GM19351 (cell line): ENCODE measurements at regions not wholly inside any gene's neighbourhood (a gene's known extent, or its start where the extent isn't known, plus 50 kb on each side); places are given as distances from the start of the nearest gene placed in this dataset.

Source experiments
- ATAC-seq: cut with Tn5 transposase; IDR thresholded peaks from one replicate; pipeline ENCODE4 v1.9.1; 2021; ENCODE audit warnings: mild to moderate bottlenecking, moderate library complexity; ENCODE audit not compliant: unreplicated experiment

DNA sequence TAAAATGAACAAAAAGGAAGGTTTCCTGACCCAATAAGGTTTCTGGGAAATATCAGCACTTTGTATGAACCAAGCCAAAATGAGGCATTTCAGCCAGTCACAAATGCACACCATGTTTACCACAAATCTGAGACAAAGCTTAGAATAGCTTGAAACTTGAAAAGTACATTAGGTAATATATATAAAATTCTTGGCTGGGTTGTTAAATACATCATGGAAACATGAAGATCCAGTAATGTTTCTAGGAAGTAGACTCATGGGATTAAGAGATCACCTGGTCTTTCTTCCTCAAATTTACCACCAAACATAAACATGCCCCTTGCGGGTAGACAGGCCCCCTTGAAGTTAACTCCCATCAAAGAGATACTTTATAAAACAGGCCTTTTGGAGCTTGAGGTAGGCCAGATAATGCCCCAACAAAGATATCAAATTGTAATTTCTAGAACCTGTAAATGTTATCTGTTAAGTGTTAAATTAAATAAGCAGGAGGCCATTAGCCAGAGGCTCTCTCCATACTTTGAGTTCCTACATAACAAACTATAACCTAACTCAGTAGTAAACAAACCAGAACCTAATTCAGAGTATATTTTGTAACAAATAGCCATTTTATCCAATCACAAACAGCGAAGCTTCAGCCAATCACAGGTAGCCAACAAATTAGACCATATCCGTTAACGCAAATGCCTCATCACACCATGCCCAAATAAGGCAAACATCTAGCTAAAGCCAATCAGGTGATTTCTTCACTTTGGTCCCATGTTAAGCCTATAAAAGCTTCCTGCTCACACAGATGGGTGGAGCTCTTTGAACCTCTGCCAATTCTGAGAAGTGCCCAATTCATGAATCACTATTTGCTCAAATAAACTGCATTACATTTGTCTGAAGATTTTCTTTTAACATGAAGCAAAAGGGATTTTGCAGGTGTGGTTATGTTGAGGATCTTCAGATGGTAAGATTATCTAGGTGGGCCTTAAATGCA is 127.9 kb upstream of the TARS1 start:
- ATAC-seq, result no peak

DNA sequence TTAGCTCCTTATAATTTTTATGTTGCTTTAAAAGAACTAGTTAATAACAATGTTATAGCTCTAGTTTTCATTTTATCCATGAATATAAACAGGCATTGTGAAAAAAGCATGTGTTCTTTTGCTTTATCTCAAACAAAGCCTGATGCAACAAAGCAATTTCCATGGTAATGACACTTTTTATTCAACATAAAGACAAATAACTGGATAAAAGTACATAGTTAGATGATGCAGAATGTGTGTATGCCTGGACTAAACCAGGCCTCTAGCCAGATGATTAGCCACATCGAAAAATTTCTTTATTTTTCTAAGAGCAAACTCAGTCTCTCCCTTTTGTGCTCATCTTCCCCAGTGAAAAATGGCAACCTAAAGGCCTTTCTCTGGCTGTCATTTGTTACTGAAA is 125.6 kb upstream of the TARS1 start:
- no peak for ATAC-seq

DNA sequence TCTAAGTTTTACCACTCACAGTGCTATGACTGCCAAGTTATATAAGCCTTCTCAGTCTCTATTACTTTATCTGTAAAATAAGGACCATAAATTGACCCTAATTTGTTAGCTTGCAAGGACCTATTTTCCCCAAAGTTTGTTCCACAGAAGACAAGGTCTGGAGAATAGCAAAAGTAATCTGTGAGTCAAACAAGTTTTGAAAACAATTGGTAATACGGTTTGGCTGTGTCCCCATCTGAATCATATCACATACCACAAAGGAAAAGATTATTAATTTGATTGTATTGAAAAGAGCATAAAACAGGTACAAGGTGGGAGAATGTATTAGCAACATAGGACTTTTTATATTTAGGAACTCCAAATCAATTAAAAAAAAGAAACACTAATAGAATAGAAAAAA is 124.0 kb upstream of the TARS1 start:
- no peak for ATAC-seq

DNA sequence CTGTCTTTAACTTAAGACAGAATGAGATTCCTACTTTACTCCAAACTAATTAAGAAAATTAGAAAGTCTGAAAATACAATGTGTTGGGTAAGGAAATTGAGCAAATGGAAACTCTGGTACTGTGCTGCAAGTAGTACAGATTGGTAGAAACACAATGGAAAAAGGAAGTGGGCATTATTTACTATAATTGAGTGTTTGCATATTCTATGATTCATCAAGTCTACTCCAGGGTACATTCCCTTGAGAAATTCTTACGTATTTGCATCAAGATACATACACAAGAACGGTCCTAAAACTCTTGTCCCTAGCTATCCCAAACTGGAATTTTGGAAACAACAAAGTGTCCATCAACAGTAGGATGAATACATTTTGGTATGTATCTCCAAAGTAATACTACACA is 123.5 kb upstream of the TARS1 start:
- ATAC-seq, result no peak

DNA sequence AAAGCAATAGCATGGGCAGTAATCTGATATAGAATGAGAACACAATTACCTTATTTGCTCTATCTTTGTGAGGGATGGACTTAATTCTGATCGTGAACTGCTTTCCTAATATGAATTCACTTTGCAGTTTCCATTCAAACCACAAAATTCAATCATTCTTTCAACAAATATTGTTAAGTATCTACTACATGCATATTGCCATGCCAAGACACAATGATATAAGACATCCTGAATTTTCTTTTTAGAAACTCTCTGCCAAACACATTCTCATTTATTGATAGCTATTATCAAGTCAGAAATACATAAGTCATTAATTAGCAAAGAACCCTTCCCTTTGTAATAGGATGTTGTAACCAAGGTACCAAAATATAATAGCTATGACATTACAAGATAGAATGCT is 121.6 kb upstream of the TARS1 start:
- no peak for ATAC-seq

DNA sequence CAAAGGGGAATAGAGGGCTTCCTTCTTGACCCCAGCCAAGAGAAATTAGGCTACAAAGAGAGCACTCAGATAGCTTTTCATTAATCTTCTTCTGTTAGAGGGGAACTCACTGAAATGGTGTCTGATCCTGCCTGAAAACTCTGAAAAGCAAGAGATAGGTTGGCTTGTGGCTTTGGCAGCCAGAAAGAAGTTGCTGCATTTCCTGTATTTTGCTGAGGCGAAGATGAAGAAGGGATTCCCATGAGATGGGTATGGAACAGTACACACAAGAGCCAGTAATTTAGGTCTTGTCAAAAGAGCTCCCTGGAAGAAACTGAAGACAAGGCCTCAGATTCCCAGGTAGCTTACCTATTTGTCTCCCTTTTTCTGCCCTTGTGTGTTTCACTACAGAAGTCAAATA is 120.9 kb upstream of the TARS1 start:
- no peak for ATAC-seq

DNA sequence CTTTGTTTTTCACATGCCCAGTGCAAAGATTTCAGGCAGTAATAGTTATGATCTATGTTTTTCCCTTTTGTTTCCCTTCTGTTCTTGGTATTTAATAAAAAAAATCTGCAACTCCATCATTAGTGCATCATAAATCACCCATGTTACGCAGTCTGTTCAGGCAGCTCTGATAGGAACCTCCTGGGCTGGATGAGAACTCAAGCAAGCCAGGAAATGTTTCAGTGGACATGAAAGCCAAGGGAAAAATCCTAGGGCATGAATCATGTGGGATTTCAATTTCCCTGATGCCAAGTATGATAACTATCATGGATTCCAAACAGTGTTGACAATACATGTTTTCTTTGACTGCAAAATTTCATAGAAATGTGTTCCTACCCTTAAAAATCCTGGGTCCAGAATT is 119.7 kb upstream of the TARS1 start:
- no peak for ATAC-seq

DNA sequence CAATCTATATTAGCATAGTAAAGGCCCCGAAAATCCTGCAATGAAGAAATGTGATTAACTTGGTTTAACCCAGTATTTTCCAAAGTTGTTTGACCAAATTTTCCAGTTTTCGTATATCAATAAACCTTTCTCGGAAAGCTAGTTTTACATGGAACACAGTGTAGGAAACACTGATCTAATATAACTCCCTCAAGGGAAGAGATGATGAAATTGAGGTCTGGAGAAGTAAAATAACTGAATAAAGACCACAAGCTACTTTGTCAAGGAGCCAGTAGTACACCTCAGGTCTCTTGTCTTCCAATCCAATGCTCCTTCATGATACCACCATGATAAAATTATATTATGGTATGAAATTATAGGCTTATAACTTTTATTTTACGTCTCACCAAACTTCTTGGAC is 118.1 kb upstream of the TARS1 start:
- ATAC-seq, result no peak

DNA sequence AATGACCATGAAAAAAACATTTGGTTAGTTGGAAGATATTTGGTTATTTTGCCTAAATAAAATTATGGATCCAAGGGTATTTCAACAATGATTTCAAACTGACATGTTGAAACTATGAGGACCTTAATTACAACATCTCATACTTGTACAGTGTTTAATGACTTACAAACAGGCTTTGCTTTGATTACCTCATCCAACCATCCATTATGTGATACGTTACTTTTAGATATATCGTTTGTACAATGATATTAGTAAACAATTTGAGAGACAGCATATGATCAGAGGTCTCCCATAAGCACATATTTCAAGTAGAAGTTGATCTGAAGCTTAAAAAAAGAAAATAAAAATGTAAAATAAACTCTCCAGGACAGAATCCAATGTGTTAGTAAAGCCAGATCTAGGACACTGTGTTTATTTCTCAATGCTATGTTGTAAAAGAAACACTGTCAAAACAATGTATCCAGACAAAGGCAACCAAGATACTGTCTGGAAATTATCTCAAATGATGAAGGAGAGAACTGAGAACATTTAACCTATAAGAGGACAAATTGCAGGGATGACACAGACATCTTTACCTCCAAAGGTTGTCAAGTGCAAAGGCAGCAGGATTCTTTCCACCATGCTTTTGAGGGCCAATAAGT is 116.0 kb upstream of the TARS1 start:
- ATAC-seq, result no peak

DNA sequence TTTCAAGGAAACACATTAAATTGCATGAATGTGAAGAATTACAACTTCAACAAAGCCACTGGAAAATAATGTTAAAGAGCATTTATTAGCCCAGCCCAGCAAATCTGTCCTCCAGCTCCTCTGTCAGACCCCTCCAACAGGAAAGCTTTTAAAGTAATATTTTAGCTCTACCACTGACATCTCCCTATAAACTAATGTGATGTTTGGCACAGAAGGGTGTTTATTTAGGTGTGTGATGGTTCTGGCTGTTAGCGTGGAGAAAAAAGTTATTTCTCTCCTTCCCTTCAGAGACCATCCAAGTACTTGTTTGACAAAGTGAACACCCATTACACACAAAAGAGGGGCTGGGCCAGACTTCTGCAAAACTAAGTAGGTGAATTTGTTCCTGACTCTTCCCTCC is 111.9 kb upstream of the TARS1 start:
- ATAC-seq, result no peak

DNA sequence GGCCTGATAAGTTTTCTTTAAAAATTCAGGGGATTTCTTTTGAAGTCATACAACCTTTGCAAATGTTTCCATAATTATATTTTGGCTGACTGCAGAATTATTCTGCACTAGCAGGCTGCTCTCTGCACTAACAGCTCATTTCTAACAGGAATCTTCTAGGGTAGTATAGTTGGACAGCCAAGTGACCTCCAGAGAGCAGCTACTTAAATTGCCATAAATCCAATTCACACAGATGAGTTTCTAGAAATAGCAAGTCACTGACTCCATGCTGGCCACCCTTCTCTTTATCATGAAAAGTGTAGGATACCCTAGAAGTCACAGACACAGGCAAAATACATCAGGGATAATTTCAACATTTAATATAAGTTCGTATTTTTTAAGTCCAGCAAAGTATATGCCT is 110.9 kb upstream of the TARS1 start:
- ATAC-seq, result no peak

DNA sequence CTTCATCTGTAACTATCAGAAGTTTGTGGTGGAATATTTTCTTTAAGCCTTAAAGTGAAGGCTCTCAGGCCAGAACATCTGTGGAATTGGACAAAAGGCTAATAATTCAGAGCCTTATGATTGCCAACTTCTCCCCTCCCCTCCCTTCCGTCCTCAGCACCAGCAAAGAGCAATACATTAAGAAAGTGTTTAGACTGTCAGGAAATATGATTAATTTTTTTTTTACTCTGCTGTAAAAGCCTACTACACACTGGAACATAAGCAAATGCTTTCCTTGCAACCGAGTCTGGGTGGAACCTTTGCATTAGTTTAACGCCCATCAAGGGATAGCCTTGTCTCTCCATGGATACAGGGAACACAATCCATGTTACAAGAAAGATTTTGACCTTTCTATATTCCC is 110.3 kb upstream of the TARS1 start:
- no peak for ATAC-seq

DNA sequence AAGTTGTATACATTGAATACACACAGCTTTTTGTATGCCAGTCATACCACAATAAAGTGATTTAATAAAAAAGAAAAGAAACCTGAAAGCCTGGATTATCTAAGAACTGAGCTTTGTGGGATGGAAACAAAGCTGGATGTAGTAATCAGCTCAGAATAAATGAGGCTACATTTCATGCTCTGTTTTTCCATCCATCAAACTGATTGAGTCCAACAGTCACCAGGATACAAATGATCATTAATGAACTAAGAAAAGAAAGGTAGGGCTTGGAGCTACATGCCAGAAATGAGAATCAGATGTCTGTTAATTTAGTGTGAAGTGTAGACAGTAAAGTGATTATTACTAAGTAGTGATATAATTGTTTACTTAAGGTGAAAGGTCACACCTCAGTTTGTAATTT is 109.8 kb upstream of the TARS1 start:
- no peak for ATAC-seq

DNA sequence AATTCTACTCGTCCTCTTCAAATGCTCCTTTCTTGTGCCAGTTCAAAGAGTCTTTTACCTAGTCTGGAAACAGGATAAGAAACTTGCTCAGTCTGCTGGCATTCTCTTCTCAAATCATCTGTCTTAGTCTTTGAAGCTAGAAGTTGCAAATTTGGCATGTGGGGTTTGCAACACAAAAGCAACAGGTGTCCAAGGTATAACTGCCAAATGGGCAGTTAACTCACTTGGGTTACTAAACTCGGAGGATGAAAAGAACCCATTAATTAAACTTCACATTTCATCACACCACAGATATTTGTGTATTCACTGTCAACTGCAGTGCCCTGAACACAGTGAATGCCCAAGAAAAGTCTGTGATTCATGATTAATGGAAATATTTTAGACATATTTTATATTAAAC is 108.0 kb upstream of the TARS1 start:
- ATAC-seq, result no peak

DNA sequence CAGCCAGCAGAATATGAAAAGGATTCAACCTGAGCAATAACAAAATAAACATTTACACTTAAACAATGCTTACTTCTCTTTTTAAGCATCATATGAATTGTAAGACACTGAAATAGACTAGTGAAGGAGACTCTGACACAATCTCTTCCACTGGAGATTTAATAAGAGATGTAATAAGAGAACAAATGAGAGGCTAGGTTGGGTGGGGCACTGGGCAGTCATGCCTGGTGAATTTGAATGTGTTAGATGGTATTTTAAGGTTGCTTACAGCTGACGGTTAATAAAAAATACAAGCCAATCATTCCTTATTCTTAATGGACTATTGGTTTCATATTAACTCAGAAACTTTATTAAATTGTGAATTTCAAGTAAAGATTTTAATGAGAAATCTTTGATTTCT is 105.9 kb upstream of the TARS1 start:
- no peak for ATAC-seq

DNA sequence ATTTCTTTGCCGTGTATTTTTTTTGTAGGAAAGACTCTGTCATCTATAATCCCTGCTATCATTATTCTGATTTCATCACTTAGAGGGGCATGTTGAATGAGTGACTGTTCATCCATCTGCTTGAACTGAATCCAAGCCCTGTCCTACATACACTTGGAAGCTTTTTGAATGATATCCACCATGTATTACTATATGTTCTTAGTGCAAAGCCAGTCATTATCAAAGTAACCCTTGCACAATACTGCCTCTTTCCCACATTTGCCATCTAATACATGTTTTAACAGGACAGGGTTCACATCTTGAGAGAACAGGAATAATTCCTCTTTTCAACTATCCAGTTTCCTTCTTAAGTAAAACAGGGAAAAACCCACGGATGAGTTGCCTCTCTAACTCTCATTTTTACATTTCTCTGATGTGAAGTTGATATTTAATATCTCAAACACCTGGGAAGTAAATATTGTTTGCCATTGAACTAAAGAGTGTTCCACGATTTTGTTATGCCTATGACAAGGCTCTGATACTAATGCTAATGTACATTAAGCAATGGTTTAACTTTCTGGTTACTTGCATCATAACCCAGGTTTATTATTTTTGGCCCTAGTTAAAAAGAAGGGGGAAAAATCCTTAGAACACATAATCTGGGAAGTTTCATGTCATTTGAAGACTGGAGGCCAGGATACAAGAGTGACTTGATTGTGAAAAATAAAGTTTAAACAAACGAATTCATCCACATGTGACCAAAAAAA is 103.7 kb upstream of the TARS1 start:
- ATAC-seq, result no peak

DNA sequence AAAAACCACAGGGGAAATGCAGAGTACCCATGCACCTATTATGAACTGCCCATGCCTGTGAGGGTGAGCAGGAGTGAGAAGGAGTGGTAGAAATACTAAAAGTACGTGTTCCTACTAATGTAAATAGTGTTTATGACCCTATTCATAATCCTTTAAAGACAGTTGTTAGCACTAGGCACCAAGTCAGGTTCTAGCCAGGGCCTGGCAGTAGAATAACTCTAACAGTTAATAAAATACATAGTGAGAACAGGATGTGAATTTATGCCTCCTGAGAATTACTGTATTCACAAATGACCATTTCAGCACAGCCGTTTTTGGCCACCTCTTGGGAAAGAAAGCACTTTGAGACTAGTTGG is 103.2 kb upstream of the TARS1 start:
- no peak for ATAC-seq

DNA sequence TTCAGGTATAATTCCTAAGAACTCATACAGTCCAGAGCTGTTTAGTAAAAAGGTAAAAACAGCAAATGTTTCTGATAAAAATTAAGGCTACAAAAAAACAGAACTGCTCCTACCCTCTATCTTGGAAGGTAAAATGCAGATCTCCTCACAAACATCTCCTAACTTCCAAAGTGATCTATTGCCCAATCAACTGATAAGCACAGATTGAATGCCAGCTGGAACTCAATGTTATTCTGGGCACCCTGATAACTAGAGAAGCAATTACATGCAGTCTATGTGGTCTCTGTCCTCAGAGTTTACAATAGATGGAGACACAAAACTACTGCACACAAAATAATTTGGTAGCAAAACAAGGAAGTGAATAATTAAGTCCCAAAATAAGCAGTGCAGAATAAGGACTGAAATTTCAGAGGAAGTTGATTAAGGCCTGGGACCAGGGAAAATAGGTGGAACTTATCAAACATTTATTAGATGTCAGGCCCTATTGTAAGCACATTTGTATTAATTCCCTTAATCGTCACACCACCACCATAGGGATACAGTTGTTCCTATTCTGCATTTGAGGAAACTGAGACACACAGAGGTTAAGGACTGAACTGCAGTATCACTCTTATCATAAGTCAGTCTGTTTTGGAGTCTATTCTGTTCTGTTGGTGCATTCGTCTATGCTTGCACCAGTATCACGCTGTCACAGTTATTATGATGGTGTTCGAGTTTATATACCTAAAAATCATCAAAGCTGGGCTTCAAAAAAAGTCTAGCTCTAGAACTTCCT is 102.2 kb upstream of the TARS1 start:
- no peak for ATAC-seq

DNA sequence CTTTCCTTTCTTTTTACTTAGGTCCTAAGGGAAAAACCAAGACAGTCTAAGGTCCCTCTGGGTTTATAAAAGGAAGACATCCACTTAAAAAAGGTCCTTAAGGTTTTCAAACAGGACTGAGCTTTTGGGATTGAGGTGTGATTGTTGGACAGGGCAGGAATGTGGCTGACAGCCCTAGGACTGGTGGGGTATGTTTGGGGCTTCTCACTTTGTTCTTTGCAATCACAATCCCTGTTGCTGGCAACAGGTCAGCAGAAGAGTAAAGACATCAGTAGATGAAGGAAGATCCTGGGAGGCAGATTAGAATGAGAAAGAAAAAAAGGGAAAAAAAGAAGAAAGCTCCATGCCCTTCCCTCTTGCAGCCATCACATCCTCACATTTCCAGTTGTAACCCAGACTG is 101.4 kb upstream of the TARS1 start:
- ATAC-seq, result no peak

DNA sequence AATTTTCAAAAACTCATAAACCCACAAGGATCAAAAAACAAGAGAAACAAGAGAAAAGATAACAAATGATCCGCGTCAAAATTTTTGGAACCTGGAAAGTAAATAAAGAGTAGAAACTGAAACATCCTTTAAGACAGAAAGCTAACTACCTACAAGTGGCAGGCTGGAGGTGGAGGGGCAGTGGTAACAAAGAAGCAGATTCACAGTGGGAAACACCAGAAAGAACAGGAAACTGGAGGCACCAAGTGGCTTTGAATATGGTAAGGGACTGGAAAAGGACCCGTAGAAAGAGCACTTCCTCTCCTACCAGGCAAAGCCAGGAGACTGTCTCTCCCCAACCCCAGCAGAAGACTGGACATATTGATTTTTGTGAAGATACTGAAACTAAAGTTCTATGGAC is 100.6 kb upstream of the TARS1 start:
- no peak for ATAC-seq

DNA sequence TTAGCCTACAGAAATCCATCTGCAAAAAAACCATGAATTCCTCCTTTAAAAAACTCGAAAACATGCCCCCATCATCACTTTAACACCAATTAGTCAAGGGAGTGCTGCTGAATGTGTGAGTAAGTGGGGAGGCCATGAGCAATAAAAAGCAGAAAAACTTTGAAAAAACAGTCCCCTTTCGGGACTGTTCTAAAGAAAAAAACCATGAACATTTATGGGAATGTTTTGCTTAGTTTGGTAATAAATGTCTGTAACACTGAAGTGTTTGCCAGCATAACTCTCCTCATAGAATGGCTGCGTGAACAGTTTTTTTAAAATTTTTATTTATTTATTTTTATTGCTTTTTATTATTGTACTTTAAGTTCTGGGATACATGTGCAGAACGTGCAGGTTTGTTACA is 99.4 kb upstream of the TARS1 start:
- no peak for ATAC-seq
